ENCODE measurements at regions not wholly inside any gene's neighbourhood (a gene's known extent, or its start where the extent isn't known, plus 50 kb on each side); places are given as distances from the start of the nearest gene placed in this dataset.

- no peak for DNase-seq
These were observed 268.0 kb downstream of the PTPRC start for GRCh38 chr1:198906739-198907422.

- DNase-seq = no peak
These were observed 268.5 kb downstream of the PTPRC start for GRCh38 chr1:198907423-198907746.

GRCh38 chr1:198908995-198909394, 270.2 kb downstream of the PTPRC start:
- DNase-seq = no peak

- DNase-seq = no peak
These were observed 271.1 kb downstream of the PTPRC start for GRCh38 chr1:198909973-198910372.

- no peak for DNase-seq
These were observed 272.0 kb downstream of the PTPRC start for GRCh38 chr1:198910816-198911215.

- no peak for DNase-seq
These were observed 273.2 kb downstream of the PTPRC start for GRCh38 chr1:198912046-198912445.

GRCh38 chr1:198913667-198914066, 274.8 kb downstream of the PTPRC start:
- no peak for DNase-seq

GRCh38 chr1:198915327-198916231, 276.7 kb downstream of the PTPRC start:
- DNase-seq = no peak

GRCh38 chr1:198917226-198917625, 278.4 kb downstream of the PTPRC start:
- no peak for DNase-seq

GRCh38 chr1:198918920-198919319, 280.1 kb downstream of the PTPRC start:
- DNase-seq = no peak

GRCh38 chr1:198919667-198920398, 281.0 kb downstream of the PTPRC start:
- no peak for DNase-seq

- DNase-seq = no peak
These were observed 284.0 kb downstream of the PTPRC start for GRCh38 chr1:198922638-198923430.

GRCh38 chr1:198923993-198924392, 285.2 kb downstream of the PTPRC start:
- no peak for DNase-seq

GRCh38 chr1:198925567-198925966, 286.7 kb downstream of the PTPRC start:
- no peak for DNase-seq

GRCh38 chr1:198927129-198927528, 288.3 kb downstream of the PTPRC start:
- DNase-seq = no peak

GRCh38 chr1:198929111-198929604, 290.3 kb downstream of the PTPRC start:
- no peak for DNase-seq

- no peak for DNase-seq
These were observed 291.2 kb downstream of the PTPRC start for GRCh38 chr1:198929961-198930599.

- DNase-seq = no peak
These were observed 293.6 kb downstream of the PTPRC start for GRCh38 chr1:198932351-198932991.

- no peak for DNase-seq
These were observed 294.8 kb downstream of the PTPRC start for GRCh38 chr1:198933515-198934222.

- no peak for DNase-seq
These were observed 295.6 kb downstream of the PTPRC start for GRCh38 chr1:198934426-198934825.

- no peak for DNase-seq
These were observed 296.1 kb downstream of the PTPRC start for GRCh38 chr1:198934901-198935305.
